ENCODE measurements at regions not wholly inside any gene's neighbourhood (a gene's known extent, or its start where the extent isn't known, plus 50 kb on each side); places are given as distances from the start of the nearest gene placed in this dataset.

GRCh38 chr4:37066159-37066558, 178.4 kb upstream of the NWD2 start:
- H3K4me1 ChIP-seq (ENCODE audit: control insufficient read depth, insufficient read depth, low read length): no peaks in the 10 kb centered on the region
- H3K36me3 ChIP-seq (ENCODE audit: control insufficient read depth in 2 of 2, insufficient read depth in 1 of 2, low read length in 2 of 2): no peaks in the 10 kb centered on the region
- no peak overlapping the region for H3K27ac ChIP-seq (ENCODE audit: extremely low read depth, low read depth, low read length)
- POLR2A ChIA-PET: no interaction called here
- CTCF ChIA-PET: no interaction called here
- no peak overlapping the region for H3K4me3 ChIP-seq (ENCODE audit: low read depth, low read length)
- TF ChIP-seq REPIN1 (tag by site-specific recombination; IDR thresholded peaks at IDR 0.05; ENCODE audit: low read depth): no peak
- no peak for TF ChIP-seq ZNF785 (tag by site-specific recombination; IDR thresholded peaks at IDR 0.05)
- TF ChIP-seq ZEB2 (tag by site-specific recombination; IDR thresholded peaks at IDR 0.05): no peak
- TF ChIP-seq ZSCAN30 (tag by site-specific recombination; IDR thresholded peaks at IDR 0.05): no peak
- TF ChIP-seq PRDM10 (tag by site-specific recombination; IDR thresholded peaks at IDR 0.05): no peak
- TF ChIP-seq ZNF266 (tag by site-specific recombination; IDR thresholded peaks at IDR 0.05; ENCODE audit: low read depth): no peak
- TF ChIP-seq ZNF521 (tag by site-specific recombination; IDR thresholded peaks at IDR 0.05): no peak
- TF ChIP-seq ZNF211 (tag by site-specific recombination; IDR thresholded peaks at IDR 0.05; ENCODE audit: low read depth): no peak
- H3K9me3 ChIP-seq (ENCODE audit: control insufficient read depth, insufficient read depth, low read depth, low read length): no peaks in the 10 kb centered on the region

GRCh38 chr4:37068580-37068979, 176.0 kb upstream of the NWD2 start:
- Histone ChIP-seq H3K4me3 (ENCODE audit: low read depth, low read length) (no peak overlapping the region), H3K36me3 (ENCODE audit: control insufficient read depth in 2 of 2, insufficient read depth in 1 of 2, low read length in 2 of 2) (no peaks in the 10 kb centered on the region), H3K27ac (ENCODE audit: extremely low read depth, low read depth, low read length) (no peak overlapping the region), H3K9me3 (ENCODE audit: control insufficient read depth, insufficient read depth, low read depth, low read length) (no peaks in the 10 kb centered on the region), H3K4me1 (ENCODE audit: control insufficient read depth, insufficient read depth, low read length) (no peaks in the 10 kb centered on the region)
- ChIA-PET POLR2A (no interaction called here), CTCF (no interaction called here)
- no peak for TF ChIP-seq HOXD13 (CRISPR knock-in tag; IDR thresholded peaks at IDR 0.05; ENCODE audit: borderline replicate concordance)
- no peak for TF ChIP-seq ZNF561 (tag by site-specific recombination; IDR thresholded peaks at IDR 0.05; ENCODE audit: borderline replicate concordance)
- no peak for TF ChIP-seq CTCF (tag by site-specific recombination; IDR thresholded peaks at IDR 0.05)
- TF ChIP-seq ZNF10 (tag by site-specific recombination; IDR thresholded peaks at IDR 0.05): no peak

- Histone ChIP-seq H3K27ac (ENCODE audit: extremely low read depth, low read depth, low read length) (no peak overlapping the region), H3K4me1 (ENCODE audit: control insufficient read depth, insufficient read depth, low read length) (no peaks in the 10 kb centered on the region), H3K9me3 (ENCODE audit: control insufficient read depth, insufficient read depth, low read depth, low read length) (no peaks in the 10 kb centered on the region), H3K4me3 (ENCODE audit: low read depth, low read length) (no peak overlapping the region), H3K36me3 (ENCODE audit: control insufficient read depth in 2 of 2, insufficient read depth in 1 of 2, low read length in 2 of 2) (no peaks in the 10 kb centered on the region)
- ChIA-PET CTCF (interaction anchor here (0.6 to 0.7 kb wide), 2 partner anchors 13 to 118 kb away, joined by 3 read pairs; no protein-coding TSS in a partner anchor), POLR2A (no interaction called here)
- TF ChIP-seq ZNF433 (tag by site-specific recombination; IDR thresholded peaks at IDR 0.05; ENCODE audit: low read depth): no peak
- no peak for TF ChIP-seq ZNF501 (tag by site-specific recombination; IDR thresholded peaks at IDR 0.05)
- no peak for TF ChIP-seq ZNF660 (tag by site-specific recombination; IDR thresholded peaks at IDR 0.05)
- no peak for TF ChIP-seq ZNF335 (tag by site-specific recombination; conservative IDR thresholded peaks at IDR 0.05)
- TF ChIP-seq HOXA7 (CRISPR knock-in tag; IDR thresholded peaks at IDR 0.05; ENCODE audit: borderline replicate concordance): no peak
- TF ChIP-seq ZNF654 (tag by site-specific recombination; IDR thresholded peaks at IDR 0.05; ENCODE audit: low read depth): no peak
- no peak for TF ChIP-seq ZNF416 (tag by site-specific recombination; IDR thresholded peaks at IDR 0.05)
- no peak for TF ChIP-seq ELK4 (IDR thresholded peaks at IDR 0.05; ENCODE audit: borderline replicate concordance, low read depth, low read length)
- TF ChIP-seq ZNF23 (tag by site-specific recombination; IDR thresholded peaks at IDR 0.05; ENCODE audit: borderline replicate concordance): no peak
- TF ChIP-seq GLIS1 (tag by site-specific recombination; IDR thresholded peaks at IDR 0.05): no peak
- no peak for TF ChIP-seq ZNF785 (tag by site-specific recombination; IDR thresholded peaks at IDR 0.05)
- TF ChIP-seq IKZF3 (tag by site-specific recombination; IDR thresholded peaks at IDR 0.05): no peak
- no peak for TF ChIP-seq ZNF560 (tag by site-specific recombination; IDR thresholded peaks at IDR 0.05; ENCODE audit: borderline replicate concordance)
- TF ChIP-seq ZNF146 (tag by site-specific recombination; IDR thresholded peaks at IDR 0.05): no peak
- no peak for TF ChIP-seq ZNF610 (tag by site-specific recombination; IDR thresholded peaks at IDR 0.05; ENCODE audit: borderline replicate concordance)
- TF ChIP-seq ZNF48 (tag by site-specific recombination; IDR thresholded peaks at IDR 0.05): no peak
- no peak for TF ChIP-seq ZNF549 (tag by site-specific recombination; IDR thresholded peaks at IDR 0.05)
These were observed 174.5 kb upstream of the NWD2 start for GRCh38 chr4:37070041-37070440.

All from HEK293 (cell line).